BE2C (cell line): ENCODE measurements at regions not wholly inside any gene's neighbourhood (a gene's known extent, or its start where the extent isn't known, plus 50 kb on each side); places are given as distances from the start of the nearest gene placed in this dataset.
A peak's percentile ranks its signal among the peaks of the same experiment; 100 is the strongest.

Experiments
- DNase-seq: peaks from one replicate; pipeline ENCODE4 v3.0.0-alpha.2; 2020
- H3K27me3 ChIP-seq: fragments of 250-450 bp; sonication (Bioruptor Pico); 2 replicates; pipeline ENCODE4 v1.5.1; 2020; ENCODE audit warnings: mild to moderate bottlenecking
- H3K36me3 ChIP-seq: fragments of 250-450 bp; sonication (Bioruptor Pico); 2 replicates; pipeline ENCODE4 v1.5.1; 2020; ENCODE audit warnings: mild to moderate bottlenecking
- H3K4me1 ChIP-seq: fragments of 250-450 bp; sonication (Bioruptor Pico); 2 replicates; pipeline ENCODE4 v1.5.1; 2020
- H3K4me3 ChIP-seq: 2 replicates; pipeline ENCODE4 v1.5.1; 2011; ENCODE audit warnings: low read depth, low read length
- H3K9me3 ChIP-seq: fragments of 250-450 bp; sonication (Bioruptor Pico); 2 replicates; pipeline ENCODE4 v1.5.1; 2020
- CTCF ChIP-seq: IDR thresholded peaks from 2 replicates; pipeline ENCODE4 v1.5.1; 2012; ENCODE audit warnings: mild to moderate bottlenecking, low read depth, low read length

- H3K9me3 ChIP-seq: no peaks in the 10 kb centered on the region
- no peak overlapping the region for H3K4me3 ChIP-seq
- no peak for TF ChIP-seq CTCF
- H3K4me1 ChIP-seq: peaks cover 10% of the 10 kb centered on the region
- H3K27me3 ChIP-seq: no peaks in the 10 kb centered on the region
- DNase-seq: peak; percentile 10
- peaks cover 10% of the 10 kb centered on the region for H3K36me3 ChIP-seq
Measured at GRCh38 chr9:36456480-36457065, 56.5 kb upstream of the RNF38 start.

GRCh38 chr9:36451949-36452348 lies 51.9 kb upstream of the RNF38 start:
- TF ChIP-seq CTCF: no peak
- Histone ChIP-seq H3K4me1 (peaks cover 10% of the 10 kb centered on the region), H3K27me3 (no peaks in the 10 kb centered on the region)

GRCh38 chr9:36450110-36450732 lies 50.2 kb upstream of the RNF38 start:
- H3K9me3 ChIP-seq: no peaks in the 10 kb centered on the region
- H3K27me3 ChIP-seq: no peaks in the 10 kb centered on the region
- no peak overlapping the region for H3K4me3 ChIP-seq
- peak; percentile 48 for DNase-seq
- H3K4me1 ChIP-seq: no peaks in the 10 kb centered on the region; the same call in 1 of the 2 replicates
- H3K36me3 ChIP-seq: no peaks in the 10 kb centered on the region
- TF ChIP-seq CTCF: peak; percentile 83

More at GRCh38 chr9:36451949-36452348, 51.9 kb upstream of the RNF38 start:
- no peak for DNase-seq
- Histone ChIP-seq H3K4me3 (no peak overlapping the region), H3K36me3 (no peaks in the 10 kb centered on the region), H3K9me3 (no peaks in the 10 kb centered on the region)
